IMR-90 (cell line): ENCODE measurements at regions not wholly inside any gene's neighbourhood (a gene's known extent, or its start where the extent isn't known, plus 50 kb on each side); places are given as distances from the start of the nearest gene placed in this dataset.
A peak's percentile ranks its signal among the peaks of the same experiment; 100 is the strongest.

Source experiments
- ATAC-seq: fragments of 200-7000 bp; cut with Tn5 transposase; 2 replicates; pipeline ENCODE4 v1.9.1; 2020; ENCODE audit warnings: low read depth, mild to moderate bottlenecking, moderate library complexity
- BruUV-seq: library from RNA; stranded (reverse); fragments of 400-500 nt; replicated peaks from 2 replicates; lab custom pipeline; 2021; lab: Mats Ljungman, UMichigan
- CTCF ChIA-PET: fragments of 300-600 bp; formaldehyde crosslinking; extraction: SDS; loops from one replicate; lab custom pipeline; 2021; ENCODE audit warnings: antibody characterized with exemption; lab: Yijun Ruan, JAX
- POLR2A ChIA-PET: fragments of 300-600 bp; sonication (Branson Sonifier 250); formaldehyde crosslinking; loops from one replicate; lab custom pipeline; 2022; ENCODE audit warnings: antibody characterized with exemption; ENCODE audit not compliant: unreplicated experiment; lab: Charles Lee
- DNase-seq: peaks from one replicate; pipeline ENCODE4 v3.0.0; 2013
- H2AFZ ChIP-seq: replicated peaks from 2 replicates; pipeline ENCODE3; 2013; ENCODE audit warnings: low read length, mild to moderate bottlenecking; ENCODE audit not compliant: poor library complexity
- H2AK5ac ChIP-seq: 2 replicates; pipeline ENCODE4 v1.6.1; 2013; ENCODE audit warnings: low read depth, low read length, inconsistent platforms
- H2AK9ac ChIP-seq: replicated peaks from 2 replicates; pipeline ENCODE3; 2013; ENCODE audit warnings: mild to moderate bottlenecking, low read depth, low read length, moderate library complexity; ENCODE audit not compliant: poor library complexity
- H2BK120ac ChIP-seq: 2 replicates; pipeline ENCODE4 v1.6.1; 2013; ENCODE audit warnings: low read depth, low read length, inconsistent platforms
- H2BK15ac ChIP-seq: 3 replicates; pipeline ENCODE4 v1.6.1; 2013; ENCODE audit warnings: low read depth, low read length, inconsistent platforms
- H2BK20ac ChIP-seq: 2 replicates; pipeline ENCODE4 v1.6.1; 2013; ENCODE audit warnings: low read depth, mild to moderate bottlenecking, inconsistent platforms, low read length, moderate library complexity
- H2BK5ac ChIP-seq: 2 replicates; pipeline ENCODE4 v1.6.1; 2013; ENCODE audit warnings: mild to moderate bottlenecking, low read depth, low read length, inconsistent platforms; ENCODE audit not compliant: poor library complexity, severe bottlenecking
- H3K14ac ChIP-seq: replicated peaks from 2 replicates; pipeline ENCODE4 v1.6.1; 2013; ENCODE audit warnings: low read depth, low read length, inconsistent platforms
- H3K18ac ChIP-seq: 2 replicates; pipeline ENCODE4 v1.6.1; 2013; ENCODE audit warnings: low read depth, low read length, control low read depth
- H3K23ac ChIP-seq: 2 replicates; pipeline ENCODE4 v1.6.1; 2013; ENCODE audit warnings: low read depth, low read length, inconsistent platforms
- H3K27ac ChIP-seq: 2 replicates; pipeline ENCODE4 v1.5.1; 2013; ENCODE audit warnings: mild to moderate bottlenecking, control low read depth, low read length; ENCODE audit not compliant: insufficient read depth
- H3K27me3 ChIP-seq: 2 replicates; pipeline ENCODE4 v1.6.1; 2013; ENCODE audit warnings: low read length; ENCODE audit not compliant: control insufficient read depth, insufficient read depth
- H3K36me3 ChIP-seq: 2 replicates; pipeline ENCODE4 v1.6.1; 2013; ENCODE audit warnings: low read length, mixed read lengths; ENCODE audit not compliant: control insufficient read depth, insufficient read depth
- H3K4ac ChIP-seq: 2 replicates; pipeline ENCODE4 v1.6.1; 2013; ENCODE audit warnings: low read depth, low read length, inconsistent platforms
- H3K4me1 ChIP-seq: 2 replicates; pipeline ENCODE4 v1.6.1; 2013; ENCODE audit warnings: low read length, mixed read lengths; ENCODE audit not compliant: control insufficient read depth, insufficient read depth
- H3K4me2 ChIP-seq: 2 replicates; pipeline ENCODE4 v1.6.1; 2013; ENCODE audit warnings: low read depth, mild to moderate bottlenecking, control low read depth, low read length, moderate library complexity
- H3K4me3 ChIP-seq: 2 replicates; pipeline ENCODE4 v1.5.1; 2013; ENCODE audit warnings: low read depth, mild to moderate bottlenecking, control low read depth, low read length, moderate library complexity; ENCODE audit not compliant: insufficient read depth
- H3K56ac ChIP-seq: 2 replicates; pipeline ENCODE4 v1.6.1; 2013; ENCODE audit warnings: low read length, inconsistent platforms; ENCODE audit not compliant: insufficient read depth; ENCODE audit errors: extremely low read depth
- H3K79me1 ChIP-seq, 2 experiments: 2 replicates each; pipeline ENCODE4 v1.6.1; 2013; ENCODE audit warnings: low read length in 2 of 2, inconsistent platforms in 1 of 2, low read depth in 1 of 2
- H3K9ac ChIP-seq: 2 replicates; pipeline ENCODE4 v1.6.1; 2013; ENCODE audit warnings: low read depth, low read length, control low read depth
- H3K9me1 ChIP-seq: 2 replicates; pipeline ENCODE4 v1.6.1; 2013; ENCODE audit warnings: low read length, inconsistent platforms; ENCODE audit not compliant: insufficient read depth
- H3K9me3 ChIP-seq: 2 replicates; pipeline ENCODE4 v1.6.1; 2013; ENCODE audit warnings: low read length; ENCODE audit not compliant: control insufficient read depth, insufficient read depth
- H4K20me1 ChIP-seq: 2 replicates; pipeline ENCODE4 v1.6.1; 2013; ENCODE audit warnings: low read length, inconsistent platforms; ENCODE audit not compliant: insufficient read depth
- H4K5ac ChIP-seq: 2 replicates; pipeline ENCODE4 v1.6.1; 2013; ENCODE audit warnings: mild to moderate bottlenecking, low read depth, low read length, control low read depth
- H4K8ac ChIP-seq, 2 experiments: 2 replicates each; pipeline ENCODE4 v1.6.1; 2013; ENCODE audit warnings: low read depth in 2 of 2, low read length in 2 of 2, control low read depth in 1 of 2, inconsistent platforms in 1 of 2
- H4K91ac ChIP-seq: 2 replicates; pipeline ENCODE4 v1.6.1; 2013; ENCODE audit warnings: low read depth, low read length, inconsistent platforms; ENCODE audit not compliant: insufficient read depth
- MXI1 ChIP-seq: IDR thresholded peaks from 2 replicates; pipeline ENCODE4 v1.6.1; 2012; ENCODE audit warnings: low read depth, mild to moderate bottlenecking, low read length, moderate library complexity, borderline replicate concordance
- RCOR1 ChIP-seq: IDR thresholded peaks from 2 replicates; pipeline ENCODE4 v1.6.1; 2012; ENCODE audit warnings: mild to moderate bottlenecking, low read length, improper control_type of control experiment; ENCODE audit not compliant: insufficient replicate concordance
- USF2 ChIP-seq: fragments of 150-350 bp; IDR thresholded peaks from 2 replicates; pipeline ENCODE4 v1.6.1; 2017; ENCODE audit warnings: mild to moderate bottlenecking, antibody characterized with exemption, low read length, low read depth
- WGBS, 2 experiments: methylation state at CpG; one replicate each; pipeline versions ENCODE4 v1.1.5 to v1.1.7; 2013; ENCODE audit warnings: missing lambda C conversion rate in 2 of 2; ENCODE audit not compliant: insufficient read length in 1 of 2; ENCODE audit errors: extremely low coverage in 2 of 2; 5-methylcytosine and 5-hydroxymethylcytosine counted together
- dilution Hi-C: fragments of 300-500 bp; cut with HindIII; formaldehyde crosslinking; loops from one replicate; pipeline ENCODE4 v1.14.3; 2018; ENCODE audit warnings: low sequenced_read_pairs; ENCODE audit not compliant: unreplicated experiment
- in situ Hi-C: fragments of 300-500 bp; cut with MboI; formaldehyde crosslinking; loops from 3 replicates; pipeline ENCODE4 v1.14.3; 2019; ENCODE audit warnings: low sequenced_read_pairs, inconsistent platforms, mixed read lengths
- intact Hi-C: fragments of 100-400 bp; cut with micrococcal nuclease; formaldehyde crosslinking; loops from 2 replicates; pipeline ENCODE4 v1.10.0; 2022

GRCh38 chr21:43354026-43354420 is 72.9 kb downstream of the SIK1 start:
- H3K9me3 ChIP-seq, result no peaks in the 10 kb centered on the region; the same call in 1 of the 2 replicates
- no peak overlapping the region for H4K5ac ChIP-seq
- no peaks in the 10 kb centered on the region for H3K36me3 ChIP-seq
- 71% methylated on average over 10 of the region's 14 CpGs; no CpG with 5 or more reads in 1 of the 2 experiments for WGBS, 2 experiments
- H3K9me1 ChIP-seq, result no peaks in the 10 kb centered on the region
- no peak overlapping the region for H3K56ac ChIP-seq
- ChIA-PET POLR2A (no interaction called here), CTCF (no interaction called here)
- no peak overlapping the region for H3K27ac ChIP-seq
- H2BK5ac ChIP-seq, result no peak overlapping the region
- no peak overlapping the region for H2BK15ac ChIP-seq
- intact Hi-C loops (no loop called here), in situ Hi-C loops (no loop called here), dilution Hi-C loops (no loop called here)
- no peak for ATAC-seq
- H3K79me1 ChIP-seq, result no peaks in the 10 kb centered on the region
- no peak overlapping the region for H3K23ac ChIP-seq
- H2AFZ ChIP-seq, result peak overlapping the region; percentile 21
- no peaks in the 10 kb centered on the region for H3K4me1 ChIP-seq
- DNase-seq, result no peak
- H3K27me3 ChIP-seq, result peaks cover 3% of the 10 kb centered on the region; the same call in 1 of the 2 replicates
- H3K9ac ChIP-seq, result no peak overlapping the region
- no peak overlapping the region for H2AK5ac ChIP-seq
- no peak overlapping the region for H3K14ac ChIP-seq
- BruUV-seq, result no TSS peak
- no peak overlapping the region for H3K4me2 ChIP-seq
- H2AK9ac ChIP-seq, result no peak overlapping the region
- H4K91ac ChIP-seq, result no peak overlapping the region; the same call in 1 of the 2 replicates
- H3K18ac ChIP-seq, result no peak overlapping the region
- H4K8ac ChIP-seq, result no peak overlapping the region
- H4K20me1 ChIP-seq, result no peaks in the 10 kb centered on the region
- H2BK120ac ChIP-seq, result no peak overlapping the region
- TF ChIP-seq USF2 (no peak), RCOR1 (no peak), MXI1 (no peak)
- H3K4ac ChIP-seq, result no peak overlapping the region
- H3K4me3 ChIP-seq, result no peak overlapping the region
- H2BK20ac ChIP-seq, result no peak overlapping the region
